Hepatocyte (in vitro differentiated cells): ENCODE measurements at regions not wholly inside any gene's neighbourhood (a gene's known extent, or its start where the extent isn't known, plus 50 kb on each side); places are given as distances from the start of the nearest gene placed in this dataset.

Source experiments
- DNase-seq: peaks from one replicate; pipeline ENCODE4 v3.0.0-alpha.2; 2016; ENCODE audit warnings: low spot score
- H2AFZ ChIP-seq: fragments of 200-600 bp; sonication (generic); 2 replicates; pipeline ENCODE4 v1.6.0; 2016; ENCODE audit warnings: antibody characterized with exemption, mild to moderate bottlenecking
- H3K27ac ChIP-seq: fragments of 200-600 bp; sonication (generic); 2 replicates; pipeline ENCODE4 v1.5.1; 2016; ENCODE audit warnings: mild to moderate bottlenecking
- H3K27me3 ChIP-seq: fragments of 200-600 bp; sonication (generic); 2 replicates; pipeline ENCODE4 v1.6.1; 2016
- H3K36me3 ChIP-seq: fragments of 200-600 bp; sonication (generic); replicated peaks from 2 replicates; pipeline ENCODE4 v1.5.1; 2016; ENCODE audit warnings: low read depth; ENCODE audit not compliant: insufficient read depth
- H3K4me1 ChIP-seq: fragments of 200-600 bp; sonication (generic); 2 replicates; pipeline ENCODE4 v1.5.1; 2016; ENCODE audit warnings: mild to moderate bottlenecking, moderate library complexity; ENCODE audit not compliant: insufficient read depth
- H3K4me2 ChIP-seq: fragments of 200-600 bp; sonication (generic); 2 replicates; pipeline ENCODE4 v1.6.0; 2016
- H3K4me3 ChIP-seq: fragments of 200-600 bp; sonication (generic); 2 replicates; pipeline ENCODE4 v1.5.1; 2016; ENCODE audit warnings: mild to moderate bottlenecking
- H3K79me2 ChIP-seq: fragments of 200-600 bp; sonication (generic); 2 replicates; pipeline ENCODE4 v1.6.0; 2017; ENCODE audit warnings: mild to moderate bottlenecking
- H3K9me2 ChIP-seq: fragments of 200-600 bp; sonication (generic); replicated peaks from 2 replicates; pipeline ENCODE4 v1.6.0; 2017; ENCODE audit warnings: mild to moderate bottlenecking; ENCODE audit not compliant: insufficient read depth
- H3K9me3 ChIP-seq: fragments of 200-600 bp; sonication (generic); 2 replicates; pipeline ENCODE4 v1.5.1; 2016; ENCODE audit warnings: low read depth, mild to moderate bottlenecking
- H4K20me1 ChIP-seq: fragments of 200-600 bp; sonication (generic); 2 replicates; pipeline ENCODE4 v1.6.0; 2016; ENCODE audit warnings: mild to moderate bottlenecking; ENCODE audit not compliant: insufficient read depth, poor library complexity, severe bottlenecking
- EZH2 ChIP-seq: fragments of 200-600 bp; sonication (generic); IDR thresholded peaks from 2 replicates; pipeline ENCODE4 v1.6.1; 2016; ENCODE audit warnings: antibody characterized with exemption, mild to moderate bottlenecking, borderline replicate concordance
- EZH2phosphoT487 ChIP-seq: fragments of 200-600 bp; sonication (generic); IDR thresholded peaks from one replicate; pipeline ENCODE4 v1.6.1; 2018; ENCODE audit warnings: antibody characterized with exemption, mild to moderate bottlenecking, low read depth, moderate library complexity; ENCODE audit not compliant: unreplicated experiment, severe bottlenecking
- WGBS: methylation state at CpG from one replicate; pipeline ENCODE4 v1.1.6; 2016; ENCODE audit warnings: low lambda C conversion rate; ENCODE audit errors: missing lambda C conversion rate; 5-methylcytosine and 5-hydroxymethylcytosine counted together
- TF ChIP-seq, protein P1 (sequence below): fragments of 200-600 bp; sonication (generic); IDR thresholded peaks from 2 replicates; pipeline ENCODE4 v1.5.1; 2016; ENCODE audit warnings: antibody characterized with exemption, mild to moderate bottlenecking; ENCODE audit not compliant: poor library complexity

DNA sequence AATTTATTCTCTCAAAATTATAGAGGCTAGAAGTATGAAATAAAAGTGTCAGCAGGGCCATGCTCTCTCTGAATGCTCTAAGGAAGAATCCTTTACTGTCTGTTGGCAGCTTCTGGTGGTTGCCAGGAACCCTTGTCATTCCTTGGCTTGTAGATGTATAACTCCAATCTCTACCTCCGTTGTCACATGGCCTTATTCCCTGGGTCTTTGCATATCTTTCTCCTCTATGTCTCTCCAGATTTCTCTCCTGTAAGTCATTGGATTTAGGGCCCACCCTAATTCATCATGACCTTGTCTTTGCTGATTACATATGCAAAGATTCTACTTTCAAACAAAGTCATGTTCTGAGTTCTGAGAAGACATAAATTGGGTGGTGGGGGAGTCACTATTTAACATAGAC lies 127.0 kb upstream of the CHST9 start:
- Histone ChIP-seq H3K4me2 (no peak overlapping the region), H3K4me3 (no peak overlapping the region), H3K4me1 (no peaks in the 10 kb centered on the region), H3K79me2 (no peaks in the 10 kb centered on the region), H3K9me2 (no peaks in the 10 kb centered on the region), H2AFZ (no peak overlapping the region), H3K27ac (no peak overlapping the region), H4K20me1 (no peaks in the 10 kb centered on the region), H3K36me3 (no peaks in the 10 kb centered on the region), H3K27me3 (no peaks in the 10 kb centered on the region), H3K9me3 (no peaks in the 10 kb centered on the region)
- TF ChIP-seq EZH2 = no peak
- TF ChIP-seq, protein P1, sequence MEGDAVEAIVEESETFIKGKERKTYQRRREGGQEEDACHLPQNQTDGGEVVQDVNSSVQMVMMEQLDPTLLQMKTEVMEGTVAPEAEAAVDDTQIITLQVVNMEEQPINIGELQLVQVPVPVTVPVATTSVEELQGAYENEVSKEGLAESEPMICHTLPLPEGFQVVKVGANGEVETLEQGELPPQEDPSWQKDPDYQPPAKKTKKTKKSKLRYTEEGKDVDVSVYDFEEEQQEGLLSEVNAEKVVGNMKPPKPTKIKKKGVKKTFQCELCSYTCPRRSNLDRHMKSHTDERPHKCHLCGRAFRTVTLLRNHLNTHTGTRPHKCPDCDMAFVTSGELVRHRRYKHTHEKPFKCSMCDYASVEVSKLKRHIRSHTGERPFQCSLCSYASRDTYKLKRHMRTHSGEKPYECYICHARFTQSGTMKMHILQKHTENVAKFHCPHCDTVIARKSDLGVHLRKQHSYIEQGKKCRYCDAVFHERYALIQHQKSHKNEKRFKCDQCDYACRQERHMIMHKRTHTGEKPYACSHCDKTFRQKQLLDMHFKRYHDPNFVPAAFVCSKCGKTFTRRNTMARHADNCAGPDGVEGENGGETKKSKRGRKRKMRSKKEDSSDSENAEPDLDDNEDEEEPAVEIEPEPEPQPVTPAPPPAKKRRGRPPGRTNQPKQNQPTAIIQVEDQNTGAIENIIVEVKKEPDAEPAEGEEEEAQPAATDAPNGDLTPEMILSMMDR = no peak
- TF ChIP-seq EZH2phosphoT487 = no peak
- WGBS = 71% methylated on average over 1 of the region's 1 CpG
- DNase-seq = no peak

GRCh38 chr18:27311114-27311513 lies 126.0 kb upstream of the CHST9 start:
- no peak overlapping the region for H2AFZ ChIP-seq
- H4K20me1 ChIP-seq = no peaks in the 10 kb centered on the region
- H3K79me2 ChIP-seq = no peaks in the 10 kb centered on the region
- H3K36me3 ChIP-seq = no peaks in the 10 kb centered on the region
- H3K9me2 ChIP-seq = no peaks in the 10 kb centered on the region
- H3K27me3 ChIP-seq = no peaks in the 10 kb centered on the region
- no peak overlapping the region for H3K4me3 ChIP-seq
- no peaks in the 10 kb centered on the region for H3K4me1 ChIP-seq
- no peak overlapping the region for H3K4me2 ChIP-seq
- TF ChIP-seq EZH2 = no peak
- TF ChIP-seq, protein P1 = no peak
- no peak for TF ChIP-seq EZH2phosphoT487
- H3K9me3 ChIP-seq = no peaks in the 10 kb centered on the region
- DNase-seq = no peak
- 95% methylated on average over 2 of the region's 2 CpGs for WGBS
- H3K27ac ChIP-seq = no peak overlapping the region

- Histone ChIP-seq H3K27ac (no peak overlapping the region), H3K36me3 (no peaks in the 10 kb centered on the region), H3K9me3 (no peaks in the 10 kb centered on the region), H2AFZ (no peak overlapping the region), H3K4me1 (no peaks in the 10 kb centered on the region), H3K9me2 (no peaks in the 10 kb centered on the region), H3K79me2 (no peaks in the 10 kb centered on the region), H3K4me2 (no peak overlapping the region), H3K4me3 (no peak overlapping the region), H4K20me1 (no peaks in the 10 kb centered on the region), H3K27me3 (no peaks in the 10 kb centered on the region)
- 52% methylated on average over 5 of the region's 5 CpGs for WGBS
- TF ChIP-seq, protein P1 = no peak
- TF ChIP-seq EZH2phosphoT487 (no peak), EZH2 (no peak)
- no peak for DNase-seq
Measured at GRCh38 chr18:27301615-27302378, 116.7 kb upstream of the CHST9 start.
